ENCODE measurements at regions not wholly inside any gene's neighbourhood (a gene's known extent, or its start where the extent isn't known, plus 50 kb on each side); places are given as distances from the start of the nearest gene placed in this dataset.

- no peak for TF ChIP-seq CTCF (IDR thresholded peaks at IDR 0.05; ENCODE audit: low read depth, low read length)
- TF ChIP-seq POLR2A (IDR thresholded peaks at IDR 0.05; ENCODE audit: extremely low read depth, insufficient read length), result no peak
These were observed 61.7 kb upstream of the CNTNAP2 start for GRCh38 chr7:146054909-146055308.

Measured in NB4 (cell line).